Gastroesophageal sphincter (tissue), 3 donors: ENCODE measurements at regions not wholly inside any gene's neighbourhood (a gene's known extent, or its start where the extent isn't known, plus 50 kb on each side); places are given as distances from the start of the nearest gene placed in this dataset.
A peak's percentile ranks its signal among the peaks of the same experiment; 100 is the strongest.

Experiments used
- POLR2A ChIP-seq, 2 donors: fragments of 450-650 bp; IDR thresholded peaks; one replicate each; pipeline ENCODE4 v1.6.1; 2017; ENCODE audit warnings: antibody characterized with exemption in 2 of 2, mild to moderate bottlenecking in 2 of 2, moderate library complexity in 1 of 2
- TF ChIP-seq, protein P1 (sequence below), 4 experiments: fragments of 200-600 bp in 2 of 4; fragments of 450-650 bp in 2 of 4; sonication (generic) in 1 of 4; IDR thresholded peaks; one replicate each; pipeline ENCODE4 v1.5.1; 2017 to 2019; ENCODE audit warnings: antibody characterized with exemption in 4 of 4, mild to moderate bottlenecking in 2 of 4, moderate library complexity in 2 of 4

GRCh38 chr6:134640975-134641429 is 308.9 kb downstream of the ALDH8A1 start:
- TF ChIP-seq, protein P1, sequence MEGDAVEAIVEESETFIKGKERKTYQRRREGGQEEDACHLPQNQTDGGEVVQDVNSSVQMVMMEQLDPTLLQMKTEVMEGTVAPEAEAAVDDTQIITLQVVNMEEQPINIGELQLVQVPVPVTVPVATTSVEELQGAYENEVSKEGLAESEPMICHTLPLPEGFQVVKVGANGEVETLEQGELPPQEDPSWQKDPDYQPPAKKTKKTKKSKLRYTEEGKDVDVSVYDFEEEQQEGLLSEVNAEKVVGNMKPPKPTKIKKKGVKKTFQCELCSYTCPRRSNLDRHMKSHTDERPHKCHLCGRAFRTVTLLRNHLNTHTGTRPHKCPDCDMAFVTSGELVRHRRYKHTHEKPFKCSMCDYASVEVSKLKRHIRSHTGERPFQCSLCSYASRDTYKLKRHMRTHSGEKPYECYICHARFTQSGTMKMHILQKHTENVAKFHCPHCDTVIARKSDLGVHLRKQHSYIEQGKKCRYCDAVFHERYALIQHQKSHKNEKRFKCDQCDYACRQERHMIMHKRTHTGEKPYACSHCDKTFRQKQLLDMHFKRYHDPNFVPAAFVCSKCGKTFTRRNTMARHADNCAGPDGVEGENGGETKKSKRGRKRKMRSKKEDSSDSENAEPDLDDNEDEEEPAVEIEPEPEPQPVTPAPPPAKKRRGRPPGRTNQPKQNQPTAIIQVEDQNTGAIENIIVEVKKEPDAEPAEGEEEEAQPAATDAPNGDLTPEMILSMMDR (IDR thresholded peaks at IDR 0.05): peak; percentile 85 to 94 (median 92)
- no peak for TF ChIP-seq POLR2A (IDR thresholded peaks at IDR 0.05)
